ENCODE measurements at regions not wholly inside any gene's neighbourhood (a gene's known extent, or its start where the extent isn't known, plus 50 kb on each side); places are given as distances from the start of the nearest gene placed in this dataset.
"Not testable (repeated sequence)": the region's sequence is repeated elsewhere in the genome, so short reads cannot be mapped to it uniquely, and the experiment has no call there.

- no peak for FAIRE-seq
- DNase-seq (ENCODE audit: insufficient read length, low spot score), result no peak
Measured at GRCh38 chr6:156256161-156256560, 521.0 kb upstream of the ARID1B start.

GRCh38 chr6:156254240-156254639, 522.9 kb upstream of the ARID1B start:
- DNase-seq (ENCODE audit: insufficient read length, low spot score), result no peak
- FAIRE-seq, result no peak

- FAIRE-seq, result peak; percentile 26
- DNase-seq (ENCODE audit: insufficient read length, low spot score), result no peak
Measured at GRCh38 chr6:156250593-156250992, 526.6 kb upstream of the ARID1B start.

GRCh38 chr6:156242206-156242605, 535.0 kb upstream of the ARID1B start:
- FAIRE-seq (no peak), DNase-seq (ENCODE audit: insufficient read length, low spot score) (no peak)

- DNase-seq (ENCODE audit: insufficient read length, low spot score) (no peak), FAIRE-seq (no peak)
Measured at GRCh38 chr6:156231026-156231765, 546.0 kb upstream of the ARID1B start.

- no peak for FAIRE-seq
- no peak for DNase-seq (ENCODE audit: insufficient read length, low spot score)
Measured at GRCh38 chr6:156219973-156220372, 557.2 kb upstream of the ARID1B start.

GRCh38 chr6:156205678-156206077, 571.5 kb upstream of the ARID1B start:
- DNase-seq (ENCODE audit: insufficient read length, low spot score) (no peak), FAIRE-seq (no peak)

GRCh38 chr6:156199182-156199581, 578.0 kb upstream of the ARID1B start:
- FAIRE-seq (no peak), DNase-seq (ENCODE audit: insufficient read length, low spot score) (no peak)

GRCh38 chr6:156197513-156197912, 579.7 kb upstream of the ARID1B start:
- DNase-seq (ENCODE audit: insufficient read length, low spot score) (no peak), FAIRE-seq (no peak)

GRCh38 chr6:156194981-156195380, 582.2 kb upstream of the ARID1B start:
- FAIRE-seq, result no peak
- DNase-seq (ENCODE audit: insufficient read length, low spot score), result no peak

GRCh38 chr6:156193381-156193780, 583.8 kb upstream of the ARID1B start:
- DNase-seq (ENCODE audit: insufficient read length, low spot score) (no peak), FAIRE-seq (no peak)

- DNase-seq (ENCODE audit: insufficient read length, low spot score) (no peak), FAIRE-seq (no peak)
Measured at GRCh38 chr6:156191895-156192294, 585.3 kb upstream of the ARID1B start.

GRCh38 chr6:156191390-156191789, 585.8 kb upstream of the ARID1B start:
- not testable (repeated sequence) for DNase-seq (ENCODE audit: insufficient read length, low spot score); FAIRE-seq

GRCh38 chr6:156190270-156190669, 586.9 kb upstream of the ARID1B start:
- DNase-seq (ENCODE audit: insufficient read length, low spot score), result no peak
- no peak for FAIRE-seq

- DNase-seq (ENCODE audit: insufficient read length, low spot score) (no peak), FAIRE-seq (no peak)
Measured at GRCh38 chr6:156189714-156190113, 587.5 kb upstream of the ARID1B start.

GRCh38 chr6:156189195-156189594, 588.0 kb upstream of the ARID1B start:
- FAIRE-seq, result no peak
- no peak for DNase-seq (ENCODE audit: insufficient read length, low spot score)

GRCh38 chr6:156185113-156185512, 592.1 kb upstream of the ARID1B start:
- DNase-seq (ENCODE audit: insufficient read length, low spot score) (no peak), FAIRE-seq (no peak)

GRCh38 chr6:156183678-156184077, 593.5 kb upstream of the ARID1B start:
- DNase-seq (ENCODE audit: insufficient read length, low spot score) (no peak), FAIRE-seq (no peak)

- FAIRE-seq (no peak), DNase-seq (ENCODE audit: insufficient read length, low spot score) (no peak)
Measured at GRCh38 chr6:156182356-156182755, 594.8 kb upstream of the ARID1B start.

GRCh38 chr6:156181506-156181905, 595.7 kb upstream of the ARID1B start:
- FAIRE-seq (no peak), DNase-seq (ENCODE audit: insufficient read length, low spot score) (no peak)

- DNase-seq (ENCODE audit: insufficient read length, low spot score) (no peak), FAIRE-seq (no peak)
Measured at GRCh38 chr6:156175971-156176421, 601.2 kb upstream of the ARID1B start.

GRCh38 chr6:156175433-156175832, 601.7 kb upstream of the ARID1B start:
- FAIRE-seq, result no peak
- DNase-seq (ENCODE audit: insufficient read length, low spot score), result no peak

Measured in GM19239 (cell line).